ENCODE measurements at regions not wholly inside any gene's neighbourhood (a gene's known extent, or its start where the extent isn't known, plus 50 kb on each side); places are given as distances from the start of the nearest gene placed in this dataset.

GRCh38 chrX:149255860-149256259, 249.2 kb downstream of the IDS start:
- TF ChIP-seq CTCF (conservative IDR thresholded peaks at IDR 0.05), result no peak
- no peak overlapping the region for H3K27ac ChIP-seq

GRCh38 chrX:149248073-149248625, 257.0 kb downstream of the IDS start:
- H3K27ac ChIP-seq, result no peak overlapping the region
- no peak for TF ChIP-seq CTCF (conservative IDR thresholded peaks at IDR 0.05)

GRCh38 chrX:149230689-149231088, 274.4 kb downstream of the IDS start:
- H3K27ac ChIP-seq, result no peak overlapping the region
- TF ChIP-seq CTCF (conservative IDR thresholded peaks at IDR 0.05), result no peak

- no peak overlapping the region for H3K27ac ChIP-seq
- TF ChIP-seq CTCF (conservative IDR thresholded peaks at IDR 0.05), result no peak
Measured at GRCh38 chrX:149223854-149224253, 281.3 kb downstream of the IDS start.

GRCh38 chrX:149222040-149222439, 283.1 kb downstream of the IDS start:
- no peak overlapping the region for H3K27ac ChIP-seq
- no peak for TF ChIP-seq CTCF (conservative IDR thresholded peaks at IDR 0.05)

- H3K27ac ChIP-seq, result no peak overlapping the region
- no peak for TF ChIP-seq CTCF (conservative IDR thresholded peaks at IDR 0.05)
Measured at GRCh38 chrX:149221230-149221629, 283.9 kb downstream of the IDS start.

GRCh38 chrX:149213264-149213663, 291.8 kb downstream of the IDS start:
- no peak overlapping the region for H3K27ac ChIP-seq
- TF ChIP-seq CTCF (conservative IDR thresholded peaks at IDR 0.05), result no peak
